CD1c-positive myeloid dendritic cell (primary cell): ENCODE measurements at regions not wholly inside any gene's neighbourhood (a gene's known extent, or its start where the extent isn't known, plus 50 kb on each side); places are given as distances from the start of the nearest gene placed in this dataset.
A peak's percentile ranks its signal among the peaks of the same experiment; 100 is the strongest.
"Not testable (repeated sequence)": the region's sequence is repeated elsewhere in the genome, so short reads cannot be mapped to it uniquely, and the experiment has no call there.

Source experiments
- DNase-seq: peaks from one replicate; pipeline ENCODE4 v3.0.0-alpha.2; 2016; ENCODE audit errors: extremely low spot score

DNA sequence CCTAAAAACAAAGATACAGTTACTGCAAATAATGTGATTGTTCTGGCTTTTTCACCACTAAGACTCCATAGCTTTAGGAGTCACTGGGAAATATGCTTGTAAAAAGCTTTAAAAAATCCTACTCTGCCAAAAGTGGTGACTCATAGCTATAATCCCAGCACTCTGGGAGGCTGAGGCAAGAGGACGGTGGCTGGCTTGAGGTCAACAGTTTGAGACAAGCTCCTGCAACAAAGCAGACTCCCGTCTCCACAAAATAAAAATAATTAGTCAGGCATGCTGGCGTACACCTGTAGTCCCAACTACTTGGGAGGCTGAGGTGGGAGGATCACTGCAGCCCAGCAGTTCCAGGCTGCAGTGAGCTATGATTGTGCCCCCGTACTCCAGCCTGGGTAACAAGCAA, 406.4 kb downstream of the HTR1A start:
- DNase-seq: no peak

DNA sequence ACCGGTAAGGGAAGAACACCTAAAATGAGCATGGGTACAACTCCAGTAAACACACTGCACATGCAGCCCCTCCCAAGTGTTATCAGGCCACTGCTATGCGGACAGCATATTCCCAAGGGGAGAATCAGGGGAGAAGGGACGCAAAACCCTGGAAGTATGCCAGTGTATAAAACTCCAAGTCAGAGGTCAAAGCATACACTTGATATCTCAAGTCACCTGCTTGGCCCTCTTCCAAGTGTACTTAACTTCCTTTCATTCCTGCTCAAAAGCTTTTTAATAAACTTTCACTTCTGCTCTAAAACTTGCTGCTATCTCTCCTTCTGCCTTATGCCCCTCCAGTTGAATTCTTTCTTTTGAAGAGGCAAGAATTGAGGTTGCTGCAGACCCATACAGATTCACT, 408.1 kb downstream of the HTR1A start:
- no peak for DNase-seq

DNA sequence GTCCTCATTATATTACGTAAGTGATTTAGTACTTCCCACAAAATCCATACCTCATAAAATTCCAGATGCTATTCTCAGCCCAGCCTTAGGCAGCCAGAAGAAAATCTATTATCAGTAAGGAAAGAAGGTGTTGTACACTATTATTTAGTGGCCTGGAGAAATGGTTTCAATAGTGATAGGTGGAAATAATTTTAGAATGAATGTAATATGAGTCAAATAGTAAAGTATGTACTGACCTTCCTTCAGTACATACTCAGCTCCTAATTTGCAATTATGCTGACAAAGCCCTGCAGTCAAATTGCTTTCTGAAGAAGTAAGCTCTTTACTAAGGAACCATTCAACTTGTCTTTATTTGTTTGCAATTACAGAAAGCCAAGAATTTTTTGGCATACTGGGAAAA, 409.2 kb downstream of the HTR1A start:
- DNase-seq: no peak

DNA sequence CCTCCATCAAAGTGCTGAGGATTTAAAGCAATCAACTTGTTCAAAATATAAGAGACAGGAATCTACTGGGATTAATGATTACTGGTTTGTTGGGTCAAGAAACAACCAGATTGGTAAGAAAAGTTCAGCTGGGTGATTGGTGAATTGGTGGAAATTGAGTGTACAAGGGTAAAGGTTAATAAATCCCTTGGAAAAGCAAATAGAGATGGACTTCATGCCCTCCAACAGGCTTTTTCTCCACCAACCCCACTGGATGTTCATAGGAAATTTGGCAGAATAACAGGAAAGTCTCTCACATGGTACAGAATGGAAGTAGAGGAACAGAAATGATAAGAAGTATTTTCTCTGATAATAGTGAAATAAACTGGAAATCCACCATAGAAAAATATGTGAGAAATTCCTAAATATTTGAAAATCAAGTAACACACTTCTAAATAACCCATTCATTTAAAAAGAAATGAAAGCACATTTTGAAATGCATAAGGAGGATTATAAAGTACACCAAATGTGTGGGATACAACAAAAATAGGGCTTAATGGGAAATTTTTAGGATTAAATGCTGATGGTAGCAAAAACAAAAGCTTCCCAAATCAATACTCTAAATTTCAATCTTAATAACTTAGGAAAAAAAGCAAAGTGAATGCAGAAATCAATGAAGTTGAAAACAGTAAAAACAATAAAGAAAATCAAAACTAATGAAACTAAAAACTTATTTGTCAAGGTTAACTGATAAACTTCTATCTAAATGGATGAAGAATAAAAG, 426.2 kb downstream of the HTR1A start:
- no peak for DNase-seq

DNA sequence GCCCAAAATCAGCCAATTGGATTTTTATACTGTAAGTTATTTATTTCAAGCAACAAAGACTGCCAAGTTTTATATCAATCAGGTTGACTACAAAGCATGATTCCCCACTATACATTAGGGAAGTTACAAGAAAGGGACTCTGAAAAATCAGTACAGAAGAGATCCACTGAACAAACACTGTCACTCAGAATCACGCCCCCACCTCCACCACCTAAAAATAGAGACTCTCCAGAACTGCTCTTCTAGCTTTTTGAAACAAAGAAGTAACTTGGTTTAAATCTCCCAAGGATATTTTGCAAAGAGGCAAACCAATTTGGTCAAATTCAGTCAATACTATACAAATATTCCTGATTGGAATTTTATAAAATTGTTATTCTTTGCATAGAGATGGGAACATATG, 438.0 kb downstream of the HTR1A start:
- no peak for DNase-seq

DNA sequence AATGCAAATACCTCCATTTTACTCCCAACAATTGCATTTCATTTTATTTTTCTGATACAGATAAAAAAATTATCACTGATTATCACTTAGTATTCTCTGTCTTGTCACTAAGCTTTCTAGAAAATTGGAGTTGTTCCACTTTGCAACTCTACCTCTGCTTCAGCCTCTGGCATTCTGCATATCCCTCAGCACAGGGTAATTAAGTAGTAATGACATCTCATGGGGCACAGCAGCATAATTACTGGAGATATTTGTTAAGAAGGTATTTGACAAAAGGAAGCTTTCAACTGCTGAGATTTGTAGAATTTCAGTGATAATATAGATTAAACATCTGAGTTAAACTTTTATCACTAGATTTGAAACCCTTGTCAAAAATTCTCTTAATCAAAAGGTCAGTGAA, 446.2 kb downstream of the HTR1A start:
- DNase-seq: no peak

DNA sequence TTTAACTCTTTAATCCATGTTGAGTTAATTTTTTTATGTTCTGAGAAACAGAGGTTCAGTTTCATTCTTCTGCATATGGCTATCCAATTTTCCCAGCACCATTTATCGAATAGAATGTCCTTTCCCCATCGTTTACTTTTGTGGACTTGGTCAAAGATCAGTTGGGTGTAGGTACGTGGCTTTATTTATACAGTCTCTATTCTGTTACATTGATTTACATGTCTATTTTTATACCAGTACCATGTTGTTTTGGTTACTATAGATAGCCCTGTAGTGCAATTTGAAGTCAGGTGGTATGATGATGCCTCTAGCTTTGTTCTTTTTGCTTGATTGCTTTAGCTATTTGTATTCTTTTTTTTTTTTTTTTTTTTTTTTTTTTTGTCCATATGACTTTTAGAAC, 462.0 kb downstream of the HTR1A start:
- no peak for DNase-seq

DNA sequence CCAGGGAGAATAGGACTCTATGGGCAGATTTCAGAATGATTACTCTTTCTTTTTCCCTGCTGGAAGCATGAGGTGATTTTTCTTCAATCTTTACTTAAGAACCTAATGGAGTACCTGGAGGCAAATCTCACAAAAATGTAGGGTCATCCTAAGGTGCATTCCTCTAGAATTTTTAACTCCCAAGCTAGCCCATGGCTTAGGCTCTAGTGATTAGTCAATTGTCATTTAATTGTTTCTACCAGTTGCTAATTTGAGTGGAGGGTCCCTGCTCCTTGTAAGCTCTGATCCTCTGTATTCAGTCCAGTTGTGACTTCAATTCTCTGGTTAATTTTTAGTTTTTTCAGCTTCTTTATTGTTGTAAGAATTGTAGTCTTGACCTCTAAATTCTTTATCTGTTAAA, 467.0 kb downstream of the HTR1A start:
- no peak for DNase-seq

DNA sequence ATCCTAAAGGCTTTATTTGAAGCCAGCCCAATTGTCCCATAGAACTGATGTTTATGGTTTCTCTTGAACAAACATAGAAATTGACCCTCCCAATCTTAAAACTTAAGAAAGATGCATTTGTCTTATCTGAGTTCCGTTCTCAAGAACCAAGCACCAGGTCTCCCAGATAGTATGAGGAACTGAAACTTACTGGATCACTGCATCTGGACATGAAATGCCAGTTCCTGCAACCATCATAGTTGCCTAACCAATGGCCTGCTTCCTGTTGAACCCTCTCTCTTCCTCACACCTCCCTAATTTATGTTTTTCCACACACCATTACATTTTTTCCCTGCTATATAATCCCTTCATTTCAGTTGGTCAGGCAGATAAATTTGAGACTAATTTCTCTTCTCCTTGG, 478.9 kb downstream of the HTR1A start:
- no peak for DNase-seq

DNA sequence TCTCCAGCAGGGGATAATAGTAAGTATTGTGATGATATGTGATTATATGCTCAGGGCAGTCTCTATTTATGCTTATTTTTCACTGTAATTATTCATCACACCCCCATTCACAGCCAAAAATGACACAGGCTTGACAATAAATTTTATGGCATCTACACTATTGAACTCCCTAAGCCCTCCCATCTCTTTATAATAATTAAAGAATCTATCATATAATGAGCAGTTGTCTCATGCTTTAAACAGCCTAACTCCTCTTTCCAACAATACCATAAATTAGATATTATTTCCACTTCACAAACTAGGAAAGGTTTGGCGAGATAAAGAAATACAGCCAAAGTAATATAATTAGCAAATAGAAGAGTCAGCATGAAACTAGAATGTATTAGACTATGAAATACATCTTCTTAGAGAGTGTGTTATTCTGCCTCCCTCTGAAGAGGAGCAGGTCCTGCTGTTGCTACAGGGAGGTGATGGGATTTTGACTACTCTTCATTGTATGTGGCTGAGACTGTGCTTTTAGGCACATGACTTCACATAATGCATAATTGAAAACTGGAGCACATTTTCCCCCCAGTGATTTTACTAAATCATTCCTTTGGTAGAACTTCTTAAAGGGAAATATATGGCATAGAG, 488.8 kb downstream of the HTR1A start:
- DNase-seq: no peak

DNA sequence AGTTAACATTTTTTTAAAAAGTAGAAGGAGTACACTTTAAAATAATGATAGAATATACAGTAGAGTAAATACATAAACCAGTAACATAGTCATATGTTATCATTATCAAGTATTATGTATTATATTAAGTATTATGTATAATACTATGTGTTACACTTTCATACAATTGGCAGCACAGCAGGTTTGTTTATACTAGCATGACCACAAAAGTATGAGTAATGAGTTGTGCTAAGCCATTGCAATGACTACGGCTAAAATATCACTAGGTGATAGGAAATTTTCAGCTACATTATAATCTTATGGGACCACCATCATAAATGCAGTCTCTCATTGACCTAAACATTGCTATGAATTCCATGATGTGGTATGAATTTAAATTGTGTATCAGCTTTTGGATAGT, 506.0 kb downstream of the HTR1A start:
- no peak for DNase-seq

DNA sequence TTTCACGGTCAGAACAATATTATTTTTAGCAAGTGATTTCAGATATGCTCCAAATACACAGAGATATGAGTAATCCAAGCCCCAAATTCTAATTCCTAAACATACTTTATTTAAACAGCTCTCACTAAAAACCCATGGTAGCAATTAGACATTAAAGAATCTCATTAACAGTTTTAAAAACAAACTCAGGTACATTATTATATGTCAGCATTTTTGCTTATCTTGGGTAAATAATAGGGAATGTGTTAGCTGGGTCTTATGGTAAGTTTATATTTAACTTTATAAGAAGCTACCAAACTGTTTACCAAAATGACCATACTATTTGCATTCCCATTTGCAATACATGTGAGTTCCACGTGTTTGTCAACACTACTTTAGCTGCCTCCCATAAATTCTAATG, 511.1 kb downstream of the HTR1A start:
- DNase-seq: no peak

DNA sequence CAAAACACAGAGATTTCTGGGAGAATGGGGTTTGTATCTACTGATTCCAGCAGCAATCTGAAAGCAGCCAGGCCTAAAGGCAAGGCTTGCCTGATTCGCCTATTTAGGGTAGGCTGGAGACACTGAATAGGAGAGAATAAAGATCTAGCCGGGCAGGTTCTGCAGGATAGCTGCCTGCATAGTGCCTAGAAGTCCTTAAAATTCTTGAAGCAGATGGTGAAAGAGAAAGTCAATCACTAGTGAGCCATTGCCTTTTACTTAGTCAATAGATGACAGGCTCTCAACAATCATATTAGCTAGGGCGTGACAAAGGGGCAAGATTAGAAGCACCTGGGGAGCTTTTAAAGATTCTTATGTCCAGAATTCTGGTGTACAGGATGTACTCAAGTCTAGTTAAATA, 522.7 kb downstream of the HTR1A start:
- DNase-seq: no peak

DNA sequence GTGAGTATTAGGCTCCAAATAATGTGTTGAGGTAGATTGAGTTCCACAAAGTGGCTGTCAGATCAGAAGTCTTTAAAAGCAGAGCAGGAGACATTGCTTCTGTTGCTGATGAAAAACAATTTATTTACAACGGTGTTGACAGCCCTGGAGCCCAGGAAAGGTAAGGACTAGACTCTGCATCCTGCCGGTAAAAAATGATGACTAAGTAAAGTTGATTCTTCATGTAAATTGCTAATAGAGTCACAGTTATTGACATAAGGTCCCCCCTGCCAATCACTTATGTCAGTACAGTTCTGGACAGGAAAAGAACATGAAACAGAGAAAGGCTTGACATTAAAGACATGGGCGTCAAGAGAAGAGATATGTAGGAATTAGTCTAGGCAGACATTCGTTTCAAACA, 552.5 kb downstream of the HTR1A start:
- DNase-seq: no peak

DNA sequence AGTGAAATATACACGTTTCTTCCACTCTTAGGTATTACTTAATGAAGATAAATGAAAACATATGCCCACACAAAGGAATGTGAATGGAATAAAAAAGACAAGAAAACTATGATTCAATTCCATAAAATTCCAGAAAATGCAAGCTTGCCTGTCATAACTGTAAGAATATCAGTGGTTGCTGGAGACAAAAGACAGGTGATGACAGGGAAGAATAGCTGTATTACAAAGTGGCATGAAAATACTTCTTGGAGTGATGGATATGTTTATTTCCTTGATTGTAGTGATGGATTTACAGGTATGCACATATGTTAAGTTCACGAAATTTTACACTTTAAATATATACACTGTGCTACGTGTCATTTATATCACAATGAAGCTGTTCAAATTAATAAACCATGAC, 553.3 kb downstream of the HTR1A start:
- no peak for DNase-seq

DNA sequence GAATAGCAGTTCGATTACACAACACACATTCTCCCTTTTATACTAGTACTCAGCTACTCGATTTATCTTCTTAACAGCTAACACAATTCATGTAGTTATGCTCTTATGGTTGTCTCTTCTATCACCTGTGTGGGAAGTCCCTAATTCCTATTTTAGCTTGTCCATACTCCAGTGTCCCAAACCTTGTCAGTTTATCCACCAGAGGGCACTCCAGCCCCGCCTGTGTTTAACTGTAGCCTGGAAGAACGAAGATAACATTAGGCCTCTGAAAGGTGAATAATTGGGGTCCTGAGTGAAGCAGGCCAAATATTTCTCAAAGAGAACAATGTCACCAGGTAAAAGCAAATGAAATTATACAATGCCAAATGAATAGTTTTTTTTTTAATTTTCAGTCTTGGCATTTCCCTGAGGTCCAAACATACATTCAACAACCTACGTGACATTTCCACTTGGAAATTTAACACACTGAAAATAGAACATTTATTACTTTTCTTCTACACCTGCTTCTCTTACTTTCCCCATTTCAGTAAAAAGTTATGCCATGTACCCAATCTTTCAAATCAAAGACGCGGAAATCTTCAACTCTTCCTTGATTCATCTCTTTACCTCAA, 560.7 kb downstream of the HTR1A start:
- peak; percentile 5 for DNase-seq

DNA sequence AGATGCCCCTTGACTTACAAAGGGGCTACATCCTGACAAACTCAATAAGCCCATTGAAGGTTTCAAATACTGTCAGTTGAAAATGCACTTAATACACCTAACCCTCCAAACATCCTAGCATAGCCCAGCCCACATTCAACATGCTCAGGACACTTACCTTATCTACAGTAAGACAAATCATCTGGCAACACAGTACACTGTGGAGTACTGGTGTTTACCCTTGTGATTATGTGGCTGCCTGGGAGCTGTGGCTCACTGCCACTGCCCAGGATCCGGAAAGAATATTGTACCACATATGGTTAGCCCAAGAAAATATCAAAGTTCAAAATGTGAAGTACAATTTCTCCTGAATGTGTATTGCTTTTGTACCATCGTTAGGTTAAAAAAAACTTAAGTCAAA, 562.2 kb downstream of the HTR1A start:
- DNase-seq: no peak

DNA sequence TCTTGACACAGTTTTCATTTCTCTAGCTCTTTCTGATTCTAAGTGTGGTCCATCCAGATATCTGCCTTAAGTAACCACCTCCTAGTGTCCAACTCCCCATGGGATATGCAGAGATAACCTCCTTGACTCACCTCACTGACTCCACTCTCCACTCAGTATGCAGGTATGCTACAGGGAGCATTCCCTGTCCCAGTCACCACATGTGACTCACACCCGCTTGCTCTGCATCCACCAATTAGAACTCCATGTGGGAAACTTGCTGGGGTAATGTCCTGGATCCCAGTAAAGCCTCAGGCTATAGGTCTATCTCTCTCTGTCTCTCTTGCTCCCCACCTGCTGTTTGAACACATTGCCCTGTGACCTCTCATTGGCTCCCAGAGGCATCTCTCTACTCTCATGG, 563.9 kb downstream of the HTR1A start:
- DNase-seq: no peak

DNA sequence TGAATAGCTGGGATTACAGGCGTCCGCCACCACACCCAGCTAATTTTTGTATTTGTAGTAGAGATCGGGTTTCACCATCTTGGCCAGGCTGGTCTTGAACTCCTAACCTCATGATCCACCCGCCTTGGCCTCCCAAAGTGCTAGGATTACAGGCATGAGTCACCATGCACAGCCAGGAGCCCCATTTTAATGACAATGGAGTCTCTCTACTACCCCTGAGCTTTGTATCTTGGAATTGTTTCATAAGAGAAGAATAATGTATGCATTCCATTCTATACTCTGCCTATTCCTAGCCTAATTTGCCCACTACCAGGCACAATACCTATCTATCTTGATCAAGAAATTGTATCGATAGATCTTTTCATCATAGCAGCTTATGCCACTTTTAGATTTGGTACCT, 574.1 kb downstream of the HTR1A start:
- DNase-seq: not testable (repeated sequence)

DNA sequence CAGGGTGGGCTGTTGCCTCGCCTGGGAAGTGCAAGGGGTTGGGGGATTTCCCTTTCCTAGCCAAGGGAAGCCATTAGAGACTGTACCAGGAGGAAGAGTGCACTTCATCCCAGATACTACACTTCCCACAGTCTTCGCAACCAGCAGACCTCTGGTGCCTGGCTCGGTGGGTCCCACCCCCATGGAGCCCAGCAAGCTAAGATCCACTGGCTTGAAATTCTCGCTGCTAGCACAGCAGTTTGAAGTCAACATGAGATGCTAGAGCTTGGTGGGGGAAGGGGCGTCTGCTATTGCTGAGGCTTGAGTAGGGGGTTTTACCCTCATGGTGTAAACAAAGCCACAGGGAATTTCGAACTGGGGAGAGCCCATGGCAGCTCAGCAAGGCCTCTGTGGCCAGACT, 586.4 kb downstream of the HTR1A start:
- no peak for DNase-seq

DNA sequence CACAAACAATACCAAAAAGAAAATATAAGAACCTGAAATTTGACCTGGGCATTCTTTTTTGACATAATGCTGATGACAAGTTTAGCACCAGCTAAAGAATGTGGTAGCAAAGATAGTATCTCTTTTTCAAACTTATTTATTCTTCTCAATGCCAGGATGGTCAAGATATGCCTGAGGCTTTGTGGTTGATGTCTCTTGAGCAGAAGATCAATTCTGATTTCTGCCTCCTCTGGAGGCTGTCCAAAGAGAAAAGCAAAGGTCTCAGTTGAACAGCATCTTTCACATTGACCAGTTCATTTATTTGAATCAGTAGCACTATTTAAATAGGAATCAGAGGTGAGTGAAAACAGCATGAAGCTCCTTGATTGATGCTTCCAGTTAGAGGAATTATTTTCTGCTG, 588.2 kb downstream of the HTR1A start:
- no peak for DNase-seq

DNA sequence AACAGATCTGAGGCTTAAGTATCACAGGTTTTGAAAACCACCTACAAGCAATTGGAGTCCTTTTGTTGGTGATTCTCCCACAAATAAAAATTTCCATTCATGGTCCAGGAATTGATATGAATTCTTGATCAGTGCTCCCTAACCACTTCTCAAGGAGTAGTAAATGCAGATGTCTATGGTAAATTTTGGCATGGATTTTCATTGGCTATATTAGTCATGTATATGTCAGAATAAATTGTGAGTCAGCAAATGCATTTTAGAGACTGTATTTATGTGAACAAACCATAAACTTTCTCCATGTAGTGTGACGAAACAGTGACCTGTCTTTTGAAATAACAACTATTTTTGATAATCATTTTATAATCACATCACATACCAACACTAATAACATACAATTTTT, 611.1 kb downstream of the HTR1A start:
- no peak for DNase-seq

DNA sequence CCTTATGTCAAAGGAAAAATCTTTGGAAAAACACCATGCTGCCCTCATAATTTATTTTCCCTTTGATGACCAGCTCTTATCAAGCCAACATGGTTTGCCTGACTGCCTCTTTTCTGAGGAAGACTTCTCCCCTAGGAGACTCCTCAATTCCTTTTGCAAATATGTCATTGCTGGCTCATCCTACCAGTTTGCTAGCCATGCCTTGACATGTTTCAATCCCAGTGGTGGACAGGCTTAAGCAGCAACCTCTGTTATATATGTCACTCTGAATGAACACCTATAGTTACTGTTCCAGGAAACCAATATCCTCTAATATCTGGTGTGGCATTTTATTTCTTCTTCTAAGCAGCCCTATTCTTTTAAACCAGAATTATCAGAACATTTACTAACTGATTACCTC, 615.8 kb downstream of the HTR1A start:
- no peak for DNase-seq
